ENCODE measurements at regions not wholly inside any gene's neighbourhood (a gene's known extent, or its start where the extent isn't known, plus 50 kb on each side); places are given as distances from the start of the nearest gene placed in this dataset.

- no peaks in the 10 kb centered on the region for H3K36me3 Mint-ChIP-seq
- H3K27me3 Mint-ChIP-seq, result peaks cover 2% of the 10 kb centered on the region
- no peak overlapping the region for H3K4me3 Mint-ChIP-seq
- H3K4me1 Mint-ChIP-seq, result no peaks in the 10 kb centered on the region
- no peak overlapping the region for H3K27ac Mint-ChIP-seq
- H3K9me3 Mint-ChIP-seq, result no peaks in the 10 kb centered on the region
These were observed 58.6 kb upstream of the UGT8 start for GRCh38 chr4:114539985-114540384.

GRCh38 chr4:114547340-114548134, 51.1 kb upstream of the UGT8 start:
- Mint-ChIP-seq H3K4me1 (no peaks in the 10 kb centered on the region), H3K36me3 (no peaks in the 10 kb centered on the region), H3K4me3 (no peak overlapping the region), H3K27ac (no peak overlapping the region), H3K9me3 (no peaks in the 10 kb centered on the region), H3K27me3 (no peaks in the 10 kb centered on the region)

Data from activated naive CD4-positive, alpha-beta T cell treated with anti-CD3 and anti-CD28 coated beads, Interleukin-2, amount 50 U/mL, for 24 hours (primary cell).